ENCODE measurements at regions not wholly inside any gene's neighbourhood (a gene's known extent, or its start where the extent isn't known, plus 50 kb on each side); places are given as distances from the start of the nearest gene placed in this dataset.

DNA sequence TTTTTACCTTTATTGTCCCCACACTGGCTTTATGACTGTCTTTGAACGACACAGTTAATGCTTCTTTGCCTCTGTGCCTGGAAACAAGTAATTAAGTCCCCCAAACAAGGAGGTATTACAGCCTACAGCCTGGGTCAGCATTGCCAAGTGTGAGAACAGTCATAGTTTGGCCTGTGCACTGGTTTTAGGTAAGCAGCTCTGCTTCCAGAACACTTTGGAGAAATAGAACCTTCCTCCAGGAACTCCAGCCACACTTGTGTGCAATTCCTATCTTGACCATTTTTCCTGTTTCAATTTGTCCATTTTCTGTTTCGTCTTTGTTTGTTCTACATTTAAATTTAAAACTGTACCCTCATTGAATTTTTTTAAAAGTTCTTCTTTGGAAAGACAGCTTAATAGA is 568.2 kb downstream of the TUSC7 start:
- CTCF ChIA-PET, result no interaction called here
- H3K4me2 ChIP-seq, result no peak overlapping the region
- BruUV-seq (replicated peaks), result no TSS peak

DNA sequence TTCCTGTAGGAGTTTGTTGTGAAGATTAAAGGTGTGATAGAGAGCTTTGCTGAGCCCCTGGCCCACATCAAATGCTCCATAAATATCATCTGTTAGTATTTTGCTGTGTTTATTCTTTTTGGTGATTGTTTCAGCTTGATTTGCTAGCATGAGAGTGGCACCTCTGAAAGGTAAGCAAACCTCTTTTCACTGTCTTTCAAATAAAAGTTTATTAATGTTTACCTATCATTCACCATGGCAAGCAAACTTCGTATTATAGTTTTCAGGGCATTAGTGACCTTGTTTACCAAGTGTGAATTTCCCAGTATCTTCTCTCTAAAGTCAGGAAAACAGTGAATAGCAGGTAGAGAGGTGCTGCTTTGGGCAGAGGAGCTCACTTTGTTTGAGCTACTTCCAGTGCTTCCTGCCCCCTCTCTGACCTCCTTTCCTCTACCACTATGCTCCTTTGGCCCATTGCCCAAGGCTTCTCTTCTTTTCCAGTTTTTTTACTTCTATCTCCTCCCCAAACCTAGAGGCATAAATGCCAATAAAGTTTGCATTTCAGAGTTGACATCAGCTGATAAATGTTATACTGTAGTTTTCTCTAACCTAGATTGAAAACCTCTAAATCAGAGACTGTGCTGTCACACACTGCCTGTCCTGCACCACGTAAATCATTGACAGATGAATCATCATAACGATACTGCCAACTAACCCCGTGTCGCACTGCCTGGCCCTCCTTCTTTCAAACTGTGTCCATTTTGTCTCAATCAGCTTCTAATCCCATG is 569.0 kb downstream of the TUSC7 start:
- POLR2A ChIA-PET (ENCODE audit: unreplicated experiment), result no interaction called here

More for the DNA sequence above, 568.2 kb downstream of the TUSC7 start:
- H3K27me3 ChIP-seq (ENCODE audit: insufficient read depth, low read depth), result peaks cover under 1% of the 10 kb centered on the region
- H3K79me2 ChIP-seq (ENCODE audit: low read depth), result no peaks in the 10 kb centered on the region
- no peaks in the 10 kb centered on the region for H4K20me1 ChIP-seq (ENCODE audit: insufficient read depth)
- no peaks in the 10 kb centered on the region for H3K36me3 ChIP-seq (ENCODE audit: low read depth)
- intact Hi-C loops (cut with micrococcal nuclease; ENCODE audit: unreplicated experiment), result no loop called here
- no peaks in the 10 kb centered on the region for H3K9me3 ChIP-seq (ENCODE audit: insufficient read depth, low read depth)
- no peak for TF ChIP-seq EZH2 (IDR thresholded peaks at IDR 0.05; ENCODE audit: low read depth)
- TF ChIP-seq, protein P1, sequence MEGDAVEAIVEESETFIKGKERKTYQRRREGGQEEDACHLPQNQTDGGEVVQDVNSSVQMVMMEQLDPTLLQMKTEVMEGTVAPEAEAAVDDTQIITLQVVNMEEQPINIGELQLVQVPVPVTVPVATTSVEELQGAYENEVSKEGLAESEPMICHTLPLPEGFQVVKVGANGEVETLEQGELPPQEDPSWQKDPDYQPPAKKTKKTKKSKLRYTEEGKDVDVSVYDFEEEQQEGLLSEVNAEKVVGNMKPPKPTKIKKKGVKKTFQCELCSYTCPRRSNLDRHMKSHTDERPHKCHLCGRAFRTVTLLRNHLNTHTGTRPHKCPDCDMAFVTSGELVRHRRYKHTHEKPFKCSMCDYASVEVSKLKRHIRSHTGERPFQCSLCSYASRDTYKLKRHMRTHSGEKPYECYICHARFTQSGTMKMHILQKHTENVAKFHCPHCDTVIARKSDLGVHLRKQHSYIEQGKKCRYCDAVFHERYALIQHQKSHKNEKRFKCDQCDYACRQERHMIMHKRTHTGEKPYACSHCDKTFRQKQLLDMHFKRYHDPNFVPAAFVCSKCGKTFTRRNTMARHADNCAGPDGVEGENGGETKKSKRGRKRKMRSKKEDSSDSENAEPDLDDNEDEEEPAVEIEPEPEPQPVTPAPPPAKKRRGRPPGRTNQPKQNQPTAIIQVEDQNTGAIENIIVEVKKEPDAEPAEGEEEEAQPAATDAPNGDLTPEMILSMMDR (conservative IDR thresholded peaks at IDR 0.05), result no peak
- H3F3A ChIP-seq (ENCODE audit: insufficient read depth, low read depth), result no peaks in the 10 kb centered on the region
- H3K9me2 ChIP-seq (ENCODE audit: insufficient read depth), result no peaks in the 10 kb centered on the region
- no peak overlapping the region for H3K27ac ChIP-seq
- POLR2A ChIA-PET (ENCODE audit: unreplicated experiment), result no interaction called here
- H3K4me3 ChIP-seq, result no peak overlapping the region
- DNase-seq, result no peak
- no peak overlapping the region for H2AFZ ChIP-seq
- no peaks in the 10 kb centered on the region for H3K4me1 ChIP-seq (replicated peaks; ENCODE audit: insufficient read depth)

DNA sequence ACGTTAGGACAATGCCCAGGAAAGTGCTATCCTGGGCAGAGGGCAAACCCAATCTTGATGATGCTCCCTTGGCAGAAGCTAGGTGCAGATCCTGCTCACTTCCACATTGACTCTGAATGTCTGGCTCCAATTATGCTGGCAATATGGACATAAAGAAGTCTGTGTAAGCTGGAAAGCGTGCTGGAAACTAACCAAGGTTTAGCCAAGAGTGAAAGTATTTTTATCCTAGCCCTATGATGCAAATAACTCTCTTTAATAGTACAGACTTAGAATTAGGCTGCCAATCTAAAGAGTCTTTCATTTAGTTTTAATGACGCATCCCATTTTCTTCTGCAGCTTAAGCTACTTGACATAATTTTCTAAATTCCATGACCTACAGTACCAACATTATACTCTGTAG is 571.8 kb downstream of the TUSC7 start:
- Histone ChIP-seq H3K4me2 (no peak overlapping the region), H3F3A (ENCODE audit: insufficient read depth, low read depth) (no peaks in the 10 kb centered on the region), H3K9me3 (ENCODE audit: insufficient read depth, low read depth) (no peaks in the 10 kb centered on the region), H4K20me1 (ENCODE audit: insufficient read depth) (no peaks in the 10 kb centered on the region), H3K9me2 (ENCODE audit: insufficient read depth) (no peaks in the 10 kb centered on the region), H3K27ac (no peak overlapping the region), H2AFZ (no peak overlapping the region), H3K36me3 (ENCODE audit: low read depth) (no peaks in the 10 kb centered on the region), H3K4me3 (no peak overlapping the region), H3K27me3 (ENCODE audit: insufficient read depth, low read depth) (no peaks in the 10 kb centered on the region), H3K79me2 (ENCODE audit: low read depth) (no peaks in the 10 kb centered on the region), H3K4me1 (replicated peaks; ENCODE audit: insufficient read depth) (no peaks in the 10 kb centered on the region)
- no peak for DNase-seq
- intact Hi-C loops (cut with micrococcal nuclease; ENCODE audit: unreplicated experiment), result no loop called here
- no peak for TF ChIP-seq EZH2 (IDR thresholded peaks at IDR 0.05; ENCODE audit: low read depth)
- POLR2A ChIA-PET (ENCODE audit: unreplicated experiment), result no interaction called here
- BruUV-seq (replicated peaks), result no TSS peak
- CTCF ChIA-PET, result no interaction called here

More for the DNA sequence above, 569.0 kb downstream of the TUSC7 start:
- Histone ChIP-seq H3K9me3 (ENCODE audit: insufficient read depth, low read depth) (no peaks in the 10 kb centered on the region), H3K36me3 (ENCODE audit: low read depth) (no peaks in the 10 kb centered on the region), H3K9me2 (ENCODE audit: insufficient read depth) (no peaks in the 10 kb centered on the region), H3K4me3 (no peak overlapping the region), H3K79me2 (ENCODE audit: low read depth) (no peaks in the 10 kb centered on the region), H4K20me1 (ENCODE audit: insufficient read depth) (no peaks in the 10 kb centered on the region), H3K27me3 (ENCODE audit: insufficient read depth, low read depth) (no peaks in the 10 kb centered on the region), H3F3A (ENCODE audit: insufficient read depth, low read depth) (no peaks in the 10 kb centered on the region), H2AFZ (no peak overlapping the region), H3K4me1 (replicated peaks; ENCODE audit: insufficient read depth) (no peaks in the 10 kb centered on the region), H3K27ac (no peak overlapping the region), H3K4me2 (no peak overlapping the region)
- no peak for DNase-seq
- no peak for TF ChIP-seq EZH2 (IDR thresholded peaks at IDR 0.05; ENCODE audit: low read depth)
- TF ChIP-seq, protein P1 (conservative IDR thresholded peaks at IDR 0.05), result no peak
- BruUV-seq (replicated peaks), result no TSS peak
- intact Hi-C loops (cut with micrococcal nuclease; ENCODE audit: unreplicated experiment), result no loop called here
- CTCF ChIA-PET, result no interaction called here

DNA sequence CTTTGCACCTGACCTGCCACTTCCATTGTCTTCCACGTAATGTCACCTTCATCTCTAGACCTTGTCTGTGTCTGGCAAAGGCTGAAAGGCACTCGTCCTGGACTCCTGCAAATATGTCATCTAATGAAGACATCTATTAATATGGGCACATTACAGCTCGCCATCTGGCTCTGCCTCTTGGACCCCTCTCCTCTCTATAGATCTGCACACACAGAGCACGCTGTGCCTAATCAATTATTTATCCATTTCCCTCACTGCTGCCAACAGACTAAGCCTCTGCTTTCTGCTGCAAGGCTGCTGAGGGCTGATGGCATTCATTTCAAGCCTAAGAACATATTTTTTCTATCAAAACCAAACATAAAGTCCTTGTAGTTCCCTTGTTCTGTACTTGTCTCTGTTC is 573.0 kb downstream of the TUSC7 start:
- no peak overlapping the region for H2AFZ ChIP-seq
- no peaks in the 10 kb centered on the region for H3K9me2 ChIP-seq (ENCODE audit: insufficient read depth)
- H3K4me2 ChIP-seq, result no peak overlapping the region
- DNase-seq, result no peak
- H3K27me3 ChIP-seq (ENCODE audit: insufficient read depth, low read depth), result no peaks in the 10 kb centered on the region
- ChIA-PET CTCF (no interaction called here), POLR2A (ENCODE audit: unreplicated experiment) (no interaction called here)
- H3F3A ChIP-seq (ENCODE audit: insufficient read depth, low read depth), result no peaks in the 10 kb centered on the region
- intact Hi-C loops (cut with micrococcal nuclease; ENCODE audit: unreplicated experiment), result no loop called here
- H3K79me2 ChIP-seq (ENCODE audit: low read depth), result no peaks in the 10 kb centered on the region
- H3K36me3 ChIP-seq (ENCODE audit: low read depth), result no peaks in the 10 kb centered on the region
- no peak overlapping the region for H3K4me3 ChIP-seq
- no peak for TF ChIP-seq EZH2 (IDR thresholded peaks at IDR 0.05; ENCODE audit: low read depth)
- TF ChIP-seq, protein P1 (conservative IDR thresholded peaks at IDR 0.05), result no peak
- no TSS peak for BruUV-seq (replicated peaks)
- H3K27ac ChIP-seq, result no peak overlapping the region
- no peaks in the 10 kb centered on the region for H4K20me1 ChIP-seq (ENCODE audit: insufficient read depth)
- no peaks in the 10 kb centered on the region for H3K9me3 ChIP-seq (ENCODE audit: insufficient read depth, low read depth)
- H3K4me1 ChIP-seq (replicated peaks; ENCODE audit: insufficient read depth), result no peaks in the 10 kb centered on the region

Data from PC-9 (cell line).